GM19395 (cell line): ENCODE measurements at regions not wholly inside any gene's neighbourhood (a gene's known extent, or its start where the extent isn't known, plus 50 kb on each side); places are given as distances from the start of the nearest gene placed in this dataset.
"Not testable (repeated sequence)": the region's sequence is repeated elsewhere in the genome, so short reads cannot be mapped to it uniquely, and the experiment has no call there.

ENCODE experiments used
- ATAC-seq: cut with Tn5 transposase; IDR thresholded peaks from one replicate; pipeline ENCODE4 v1.9.1; 2021; ENCODE audit warnings: mild to moderate bottlenecking, moderate library complexity; ENCODE audit not compliant: unreplicated experiment

DNA sequence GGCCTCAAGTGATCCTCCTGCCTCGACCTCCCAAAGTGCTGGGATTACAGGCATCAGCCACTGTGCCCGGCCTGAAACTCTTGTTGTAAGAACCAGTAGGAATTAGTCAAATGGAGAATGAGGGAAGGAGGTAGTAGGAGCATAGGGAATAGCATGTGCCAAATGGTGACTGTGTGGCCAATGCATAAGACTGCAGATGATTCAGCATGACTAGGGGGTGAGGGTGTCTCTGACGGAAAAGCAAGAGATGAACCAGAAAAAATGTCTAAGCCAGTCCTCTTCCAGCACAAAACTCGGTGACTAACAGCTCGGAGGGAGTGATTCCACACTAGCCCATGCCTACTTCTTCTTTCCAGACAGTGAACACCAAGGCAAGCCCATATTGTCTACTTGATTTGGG is 58.2 kb upstream of the DUSP21 start:
- no peak for ATAC-seq

DNA sequence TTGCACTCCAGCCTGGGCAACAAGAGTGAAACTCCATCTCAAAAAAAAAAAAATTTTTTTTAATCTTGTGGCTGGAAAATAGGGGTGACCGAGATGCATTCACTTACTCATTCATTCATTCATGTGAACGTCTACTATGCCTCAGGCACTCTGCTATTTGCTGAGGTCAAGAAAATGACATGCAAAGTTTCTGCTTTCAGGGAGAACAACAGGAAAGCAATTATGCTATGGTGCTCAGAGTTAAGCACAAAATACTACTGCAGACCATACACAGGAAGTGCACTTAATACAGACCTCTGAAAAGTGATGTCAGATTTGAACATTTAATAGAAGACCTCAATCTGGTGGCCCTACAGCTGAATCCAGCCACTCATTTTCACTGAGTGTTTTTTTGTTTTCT is 59.6 kb upstream of the DUSP21 start:
- no peak for ATAC-seq

DNA sequence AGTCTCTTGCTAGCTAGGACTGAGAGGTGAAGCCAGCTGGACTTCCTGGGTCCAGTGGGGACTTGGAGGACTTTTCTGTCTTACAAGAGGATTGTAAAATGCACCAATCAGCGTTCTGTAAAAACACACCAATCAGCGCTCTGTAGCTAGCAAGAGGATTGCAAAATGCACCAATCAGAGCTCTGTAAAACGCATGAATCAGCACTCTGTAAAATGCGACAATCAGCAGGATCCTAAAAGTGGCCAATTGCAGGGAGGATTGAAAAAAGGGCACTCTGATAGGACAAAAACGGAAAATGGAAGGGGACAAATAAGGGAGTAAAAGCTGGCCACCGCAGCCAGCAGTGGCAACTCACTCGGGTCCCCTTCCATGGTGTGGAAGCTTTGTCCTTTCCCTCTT is 65.6 kb upstream of the DUSP21 start:
- no peak for ATAC-seq

DNA sequence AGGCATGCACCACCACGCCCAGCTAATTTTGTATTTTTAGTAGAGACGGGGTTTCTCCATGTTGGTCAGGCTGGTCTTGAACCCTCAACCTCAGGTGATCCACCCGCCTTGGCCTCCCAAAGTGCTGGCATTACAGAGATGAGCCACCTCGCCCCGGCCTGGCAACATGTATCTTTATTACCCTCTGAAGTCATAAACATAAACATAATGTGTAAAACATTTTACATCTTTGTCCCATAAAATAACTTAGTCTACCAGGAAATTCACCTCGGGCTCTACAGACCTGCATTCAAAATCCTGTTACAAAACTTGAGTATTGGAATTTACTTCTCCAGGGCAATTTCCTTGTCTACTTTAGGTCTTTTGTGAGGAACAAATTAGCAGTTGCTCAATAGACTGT is 68.1 kb upstream of the DUSP21 start:
- ATAC-seq = no peak

DNA sequence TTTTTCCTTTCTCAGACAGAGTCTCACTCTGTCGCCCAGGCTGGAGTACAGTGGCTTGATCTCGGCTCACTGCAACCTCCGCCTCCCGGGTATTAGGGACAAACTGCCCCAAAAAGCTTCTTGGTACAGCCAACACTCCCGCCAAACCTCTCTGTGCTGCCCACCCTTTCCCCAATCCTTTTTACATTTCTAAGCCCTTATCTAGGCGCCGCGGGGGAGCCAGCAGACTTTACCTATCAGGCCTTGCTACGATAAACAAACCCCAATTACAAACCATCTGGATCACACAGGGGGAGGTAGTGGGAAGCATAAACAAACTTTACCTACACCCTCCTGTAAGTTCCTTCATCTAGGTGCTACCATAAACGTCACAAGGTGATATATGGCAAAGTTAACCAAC is 69.8 kb upstream of the DUSP21 start:
- not testable (repeated sequence) for ATAC-seq

DNA sequence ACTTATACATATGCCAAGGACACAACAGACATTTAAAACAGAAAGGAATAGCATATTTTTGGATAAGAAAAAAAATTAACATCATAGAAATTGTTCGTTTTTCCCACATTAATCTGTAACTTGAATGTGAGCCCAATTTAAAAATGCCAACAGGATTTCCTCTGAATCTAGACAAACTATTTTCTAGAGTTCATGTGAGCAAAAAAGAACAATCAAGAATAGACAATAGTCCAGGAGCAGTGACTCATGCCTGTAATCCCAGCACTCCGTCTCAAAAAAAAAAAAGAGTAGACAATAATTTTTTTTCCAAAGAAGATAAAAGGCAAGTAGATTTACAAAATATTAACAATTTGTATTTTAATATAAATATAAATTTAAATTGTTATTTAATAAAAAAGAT is 73.7 kb upstream of the DUSP21 start:
- ATAC-seq = no peak

DNA sequence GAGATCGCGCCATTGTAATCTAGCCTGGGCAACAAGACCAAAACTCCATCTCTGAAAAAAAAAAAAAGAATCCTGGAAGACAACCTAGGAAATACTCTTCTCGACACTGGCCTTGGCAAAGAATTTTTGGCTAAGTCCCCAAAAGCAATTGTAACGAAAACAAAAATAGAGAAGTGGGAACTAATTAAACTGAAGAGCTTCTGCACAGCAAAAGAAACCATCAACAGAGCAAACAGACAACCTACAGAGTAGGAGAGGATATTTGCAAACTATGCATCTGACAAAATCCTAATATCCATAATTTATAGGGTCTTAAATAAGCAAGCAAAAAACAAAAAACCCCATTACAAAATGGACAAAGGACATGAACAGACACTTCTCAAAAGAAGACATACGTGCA is 76.5 kb upstream of the DUSP21 start:
- no peak for ATAC-seq

DNA sequence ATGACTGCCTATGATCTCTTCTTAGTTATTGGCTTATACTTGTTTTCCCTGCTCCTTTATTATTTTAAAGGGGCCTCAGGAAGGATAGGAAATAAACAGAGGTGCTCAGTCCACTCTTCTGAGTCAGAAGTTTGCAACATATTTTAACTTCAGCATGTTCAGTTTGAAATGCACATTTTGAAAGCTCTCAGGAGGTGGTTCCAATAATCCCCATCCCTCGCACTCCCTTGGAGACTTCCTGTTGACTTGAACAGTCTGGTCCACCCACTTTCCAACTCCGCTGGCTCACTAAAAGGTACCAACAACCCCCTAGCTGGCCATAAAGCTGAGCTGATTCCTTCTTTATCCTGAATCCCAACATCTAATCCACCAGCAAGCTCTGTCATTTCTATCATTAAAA is 78.3 kb upstream of the DUSP21 start:
- no peak for ATAC-seq

DNA sequence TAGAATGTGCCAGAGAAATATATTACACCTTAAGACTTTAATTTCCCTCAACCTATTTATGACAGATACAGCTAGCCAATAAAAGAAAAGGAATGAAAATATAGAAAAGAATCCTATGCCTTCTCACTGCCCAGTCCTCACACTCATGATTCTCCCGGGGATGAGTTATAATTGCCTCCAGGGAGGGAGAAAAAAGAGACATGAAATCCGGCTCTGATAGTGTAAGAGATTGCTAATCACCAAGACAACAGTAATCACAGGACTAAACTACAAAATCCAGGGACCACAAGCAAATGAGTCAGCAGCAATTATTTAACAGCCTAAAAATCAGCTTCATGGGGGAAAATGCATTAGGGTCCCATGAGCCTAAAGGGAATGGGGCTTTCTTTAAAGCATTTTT is 95.9 kb upstream of the DUSP21 start:
- ATAC-seq = no peak

DNA sequence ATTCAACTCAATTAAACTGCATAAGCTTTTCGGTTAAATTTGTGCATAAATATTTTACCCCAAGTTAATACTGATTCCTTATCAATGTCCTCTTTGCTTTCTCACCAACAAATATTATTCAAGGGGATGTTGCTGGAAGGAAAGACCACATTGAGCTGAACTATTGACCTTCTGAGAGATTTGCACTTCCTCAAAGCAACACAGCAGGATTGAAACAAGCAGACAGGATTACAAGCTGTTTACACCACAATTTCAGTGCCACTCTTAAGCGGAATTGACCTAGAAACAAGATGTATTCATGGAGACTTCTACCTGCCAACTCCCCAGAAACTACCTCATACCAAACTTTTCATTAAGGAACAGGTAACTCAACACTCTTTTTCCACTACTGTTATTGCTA is 96.5 kb upstream of the DUSP21 start:
- no peak for ATAC-seq

DNA sequence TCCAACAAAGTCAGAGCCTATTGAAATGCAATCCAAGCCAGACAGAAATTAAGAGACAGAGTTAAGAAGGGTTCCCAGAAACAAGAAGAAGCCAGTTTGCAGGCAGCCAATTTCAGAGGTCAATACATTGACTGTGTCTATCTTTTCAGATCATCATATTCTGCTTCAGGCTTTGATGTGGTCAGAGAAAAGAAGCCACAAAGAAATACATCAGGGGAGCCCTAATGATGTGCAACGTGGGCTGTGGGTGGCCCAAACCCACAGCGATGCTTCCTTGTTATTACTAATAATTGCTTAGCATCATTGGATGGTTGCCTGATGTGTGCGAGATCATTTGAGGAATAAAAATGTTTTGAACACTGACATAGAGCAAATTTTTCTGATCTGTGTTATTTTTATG is 99.0 kb upstream of the DUSP21 start:
- ATAC-seq = no peak

DNA sequence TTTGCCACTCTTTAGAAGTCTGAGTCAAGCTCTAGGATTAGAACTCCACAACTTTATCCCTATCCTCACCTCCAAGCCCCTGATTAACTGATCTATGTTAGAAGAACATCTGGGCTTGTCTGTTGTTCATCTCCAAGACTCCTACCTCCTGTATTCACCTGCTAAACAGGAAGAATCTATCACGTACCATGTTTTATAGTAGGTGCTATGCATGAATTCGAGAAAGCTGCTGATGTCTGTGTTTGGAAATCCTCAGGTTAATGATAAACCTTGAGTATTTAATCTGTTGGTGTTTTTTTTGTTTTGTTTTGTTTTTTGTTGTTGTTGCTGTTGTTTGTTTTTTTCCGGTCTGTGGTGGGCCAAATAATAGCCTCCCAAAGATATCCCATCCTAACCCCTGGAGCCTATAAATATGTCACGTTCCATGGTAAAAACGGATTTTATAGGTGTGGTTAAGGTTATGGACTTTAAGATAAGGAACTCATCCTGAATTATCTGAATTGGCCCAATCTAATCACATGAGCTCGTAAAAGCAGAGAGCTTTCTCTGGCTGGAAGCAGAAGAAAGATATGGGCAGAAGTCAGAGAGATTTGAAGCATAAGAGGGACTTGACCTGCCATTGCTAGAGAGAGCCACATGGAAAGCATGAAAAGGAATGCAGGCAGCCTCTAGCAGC is 101.2 kb upstream of the DUSP21 start:
- no peak for ATAC-seq

DNA sequence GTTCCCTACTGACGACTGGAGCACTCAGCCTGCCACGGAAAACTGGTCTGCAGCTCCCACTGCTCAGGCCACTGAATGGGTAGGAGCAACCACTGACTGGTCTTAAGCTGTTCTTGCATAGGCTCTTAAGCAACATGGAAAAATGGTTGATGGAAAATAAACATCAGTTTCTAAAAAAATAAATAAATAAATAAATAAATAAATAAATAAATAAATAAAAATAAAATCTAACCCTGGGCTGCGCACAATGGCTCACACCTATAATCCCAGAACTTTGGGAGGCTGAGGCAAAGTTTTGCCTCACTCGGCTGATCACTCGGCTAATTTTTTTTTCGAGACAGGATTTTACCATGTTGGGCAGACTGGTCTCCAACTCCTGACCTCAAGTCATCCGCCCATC is 102.0 kb upstream of the DUSP21 start:
- not testable (repeated sequence) for ATAC-seq

DNA sequence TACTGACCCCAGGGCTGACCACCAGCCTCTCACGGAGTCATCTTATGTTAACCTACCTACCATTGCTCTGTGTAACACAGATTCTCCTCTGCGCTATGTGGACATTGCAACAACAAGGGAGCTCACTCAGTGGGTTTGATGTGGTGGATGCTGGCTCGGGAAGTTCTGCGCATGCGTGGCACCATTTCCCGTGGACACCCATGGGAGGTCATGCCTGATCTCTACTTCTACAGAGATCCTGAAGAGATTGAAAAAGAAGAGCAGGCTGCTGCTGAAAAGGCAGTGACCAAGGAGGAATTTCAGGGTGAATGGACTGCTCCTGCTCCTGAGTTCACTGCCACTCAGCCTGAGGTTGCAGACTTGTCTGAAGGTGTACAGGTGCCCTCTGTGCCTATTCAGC is 102.4 kb upstream of the DUSP21 start:
- ATAC-seq = not testable (repeated sequence)

DNA sequence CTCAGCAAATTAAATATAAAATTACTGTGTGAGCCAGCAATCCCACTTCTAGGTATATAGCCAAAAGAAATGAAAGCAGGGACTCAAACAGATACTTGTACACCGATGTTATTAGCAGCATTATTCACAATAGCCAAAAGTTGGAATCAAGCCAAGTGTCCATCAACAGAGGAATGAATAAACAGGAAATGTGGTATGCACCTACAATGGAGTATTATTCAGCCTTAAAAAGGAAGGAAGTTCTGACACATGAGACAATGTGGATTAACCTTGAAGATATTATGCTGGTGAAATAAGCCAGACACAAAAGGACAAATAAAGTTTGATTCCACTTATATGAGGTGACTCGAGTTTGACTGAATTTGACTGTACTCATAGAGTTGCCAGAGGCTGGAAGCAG is 108.3 kb upstream of the DUSP21 start:
- ATAC-seq = no peak

DNA sequence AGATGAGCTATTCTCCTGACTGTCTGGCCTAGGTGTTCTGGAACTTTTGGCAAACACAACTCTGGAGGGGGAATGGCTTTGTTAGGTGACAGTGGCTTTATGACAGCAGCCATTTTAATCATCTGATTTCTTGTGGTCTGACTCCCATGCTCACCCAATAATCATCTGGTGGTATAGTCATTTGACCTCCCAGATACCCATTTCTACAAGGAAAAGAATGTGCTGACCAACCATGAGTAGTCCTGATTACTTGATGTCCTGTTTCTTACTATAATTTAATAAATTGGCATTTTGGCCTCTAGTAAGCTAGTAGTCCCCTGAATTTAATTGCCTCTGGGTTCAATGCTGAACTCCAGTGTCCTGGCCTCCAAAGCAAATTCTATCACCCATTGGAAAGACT is 109.9 kb upstream of the DUSP21 start:
- no peak for ATAC-seq

DNA sequence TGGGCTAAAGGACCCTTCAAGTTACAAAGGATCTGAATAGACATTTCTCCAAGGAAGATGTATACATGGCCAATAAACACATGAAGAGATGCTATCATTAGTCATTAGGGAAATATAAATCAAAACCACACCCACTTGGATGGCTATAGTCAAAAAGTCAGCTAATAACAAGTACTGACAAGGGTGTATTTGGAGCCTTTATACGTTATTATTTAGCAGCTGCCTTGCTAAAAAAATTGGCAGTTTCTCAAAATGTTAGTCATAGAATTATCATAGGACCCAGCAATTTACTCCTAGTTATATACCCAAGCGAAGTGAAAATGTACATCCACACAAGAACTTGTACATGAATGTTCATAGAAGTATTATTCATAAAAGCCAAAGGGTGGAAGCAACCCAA is 112.7 kb upstream of the DUSP21 start:
- no peak for ATAC-seq

DNA sequence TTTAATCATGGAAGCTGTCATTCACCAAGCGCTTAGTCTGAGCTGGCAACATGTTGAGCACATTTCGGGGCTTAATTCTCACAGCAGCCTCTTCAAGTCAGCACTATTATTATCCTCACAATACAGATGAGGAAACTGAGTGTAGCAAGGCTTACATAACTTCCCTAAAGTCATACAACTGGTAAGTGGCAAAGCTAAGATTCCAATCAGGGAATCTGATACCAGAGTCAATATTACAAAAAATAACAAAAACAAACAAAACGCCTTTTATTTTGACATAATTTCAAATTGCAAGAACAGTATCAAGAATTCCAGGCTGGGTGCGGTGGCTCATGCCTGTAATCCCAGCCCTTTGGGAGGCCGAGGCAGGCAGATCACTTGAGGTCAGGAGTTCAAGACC is 120.4 kb upstream of the DUSP21 start:
- ATAC-seq = no peak

DNA sequence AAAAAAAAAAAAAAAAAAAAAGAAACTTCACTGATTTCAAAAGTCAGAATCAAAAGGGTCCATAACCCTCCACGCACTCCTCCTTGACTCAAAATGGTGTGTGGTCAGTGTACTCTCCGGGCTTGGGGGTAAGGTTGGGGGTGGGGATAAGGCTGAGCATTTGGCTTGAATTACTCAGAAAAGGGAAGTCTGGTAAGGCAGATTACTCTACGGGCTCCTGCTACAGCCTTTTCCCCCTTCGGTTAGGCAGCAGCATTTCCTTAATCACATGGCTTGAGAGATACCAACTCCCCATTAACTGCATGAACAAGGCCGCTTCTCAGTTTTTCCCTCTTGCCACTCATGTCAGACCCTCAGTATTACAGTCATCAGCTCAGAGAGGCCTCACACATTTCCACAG is 135.4 kb upstream of the DUSP21 start:
- ATAC-seq = no peak

DNA sequence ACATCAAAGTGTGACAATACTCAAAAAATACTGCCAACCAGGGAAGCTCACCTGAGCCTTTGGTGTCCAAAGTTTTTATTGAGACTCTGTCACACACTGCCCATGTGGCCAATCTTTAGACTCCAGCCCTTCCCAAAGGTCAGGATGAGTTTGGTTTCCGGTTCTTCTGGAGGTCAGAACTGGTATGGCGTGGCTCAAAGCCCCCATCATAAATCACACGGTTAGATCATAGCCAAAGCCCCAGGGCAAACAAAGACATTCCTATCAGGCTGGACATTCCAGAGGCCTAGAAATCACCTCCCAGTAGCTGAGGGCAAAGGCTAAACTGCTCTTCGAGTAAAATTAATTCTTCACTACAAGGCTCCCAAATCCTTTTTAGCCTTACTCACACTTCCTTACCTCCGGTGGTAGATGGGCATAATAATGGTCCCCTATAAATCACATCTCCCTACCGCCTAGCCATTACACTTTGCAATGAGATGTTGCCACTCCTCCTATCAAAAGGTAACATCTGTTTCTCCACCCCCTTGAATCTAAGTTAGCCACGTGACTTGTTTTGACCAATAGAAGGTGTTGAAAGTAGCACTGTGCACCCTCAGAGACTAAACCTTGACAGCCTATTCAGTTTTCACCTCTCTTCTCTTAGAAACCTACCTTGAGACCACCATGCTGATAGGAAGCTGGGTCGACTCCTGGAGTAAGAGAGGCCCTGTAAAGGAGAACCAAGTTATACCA is 137.8 kb upstream of the DUSP21 start:
- no peak for ATAC-seq

DNA sequence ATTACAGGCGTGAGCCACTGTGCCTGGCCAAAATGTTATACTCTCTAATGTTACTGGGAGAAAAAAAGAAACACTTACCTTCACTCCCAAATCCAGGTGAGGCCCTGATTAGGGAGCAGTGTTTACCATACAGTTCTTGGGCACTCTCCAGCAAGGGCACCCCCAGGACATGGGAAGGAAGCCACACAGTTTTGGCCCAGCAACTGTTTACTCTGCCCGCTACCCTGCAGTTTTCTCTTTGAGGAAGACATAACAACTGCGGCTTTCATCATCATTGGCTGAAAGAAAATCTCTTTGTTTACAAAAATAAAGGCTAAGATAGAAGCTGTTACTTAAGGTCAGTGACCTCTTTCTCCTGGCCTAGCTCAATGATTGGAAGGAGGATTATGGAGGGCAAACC is 145.5 kb upstream of the DUSP21 start:
- ATAC-seq = no peak

DNA sequence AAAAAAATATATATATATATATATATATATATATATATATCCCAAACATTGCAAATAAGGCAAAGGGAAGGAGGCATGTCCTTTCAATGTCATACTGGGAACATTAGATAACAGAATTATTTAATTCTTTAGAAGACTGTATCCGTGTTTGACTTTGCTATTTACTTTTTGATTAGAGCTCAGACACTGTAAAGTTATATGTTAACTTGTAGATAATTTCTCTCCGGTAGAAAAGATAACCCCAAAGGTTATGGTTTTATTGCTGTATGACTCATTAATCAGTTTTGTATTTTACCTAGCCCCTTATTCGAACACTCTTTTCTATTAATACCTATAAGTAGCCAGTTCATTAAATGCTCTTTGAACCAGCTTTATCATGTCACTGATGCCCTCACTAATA is 150.6 kb upstream of the DUSP21 start:
- no peak for ATAC-seq

DNA sequence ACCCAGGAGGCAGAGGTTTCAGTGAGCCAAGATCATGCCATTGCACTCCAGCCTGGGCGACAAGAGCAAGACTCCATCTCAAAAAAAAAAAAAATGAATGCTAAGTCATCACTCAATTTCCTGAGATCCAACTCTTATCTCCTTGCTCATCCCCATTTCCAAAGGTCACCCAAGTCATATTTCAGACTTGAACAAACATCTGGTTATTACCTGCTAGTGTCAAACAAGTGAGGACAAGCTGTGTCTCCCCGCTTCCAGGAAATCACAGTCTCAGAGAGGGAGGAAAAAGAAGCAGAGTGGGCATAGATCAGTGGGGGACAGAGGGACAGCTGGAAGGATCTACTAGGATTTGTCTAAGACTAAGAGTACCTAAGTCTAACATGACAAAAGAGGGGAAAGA is 147.5 kb upstream of the FUNDC1 start:
- ATAC-seq = no peak
